HG03045 (cell line): ENCODE measurements at regions not wholly inside any gene's neighbourhood (a gene's known extent, or its start where the extent isn't known, plus 50 kb on each side); places are given as distances from the start of the nearest gene placed in this dataset.

Source experiments
- ATAC-seq: cut with Tn5 transposase; IDR thresholded peaks from one replicate; pipeline ENCODE4 v1.9.1; 2021; ENCODE audit warnings: mild to moderate bottlenecking, moderate library complexity; ENCODE audit not compliant: unreplicated experiment

DNA sequence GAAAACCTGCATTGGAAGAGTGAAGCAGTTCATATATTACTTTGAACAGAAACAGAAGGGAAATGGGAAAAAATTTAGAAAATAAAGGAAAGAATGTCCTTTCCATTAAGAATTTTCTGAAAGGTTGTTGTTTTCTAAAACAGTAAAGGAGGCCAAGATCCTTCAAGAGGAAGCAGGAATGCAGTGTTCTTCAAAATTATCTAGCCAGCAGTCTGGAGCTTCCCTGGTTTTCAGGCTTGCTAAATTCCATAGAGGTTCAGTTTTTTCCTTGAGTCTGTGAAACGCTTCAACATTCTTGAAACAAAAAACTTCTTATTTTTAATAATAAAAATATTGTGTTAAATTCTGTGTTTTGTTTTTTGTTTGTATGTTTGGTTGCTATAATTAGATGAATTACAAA, 189.0 kb upstream of the ANO3 start:
- no peak for ATAC-seq

DNA sequence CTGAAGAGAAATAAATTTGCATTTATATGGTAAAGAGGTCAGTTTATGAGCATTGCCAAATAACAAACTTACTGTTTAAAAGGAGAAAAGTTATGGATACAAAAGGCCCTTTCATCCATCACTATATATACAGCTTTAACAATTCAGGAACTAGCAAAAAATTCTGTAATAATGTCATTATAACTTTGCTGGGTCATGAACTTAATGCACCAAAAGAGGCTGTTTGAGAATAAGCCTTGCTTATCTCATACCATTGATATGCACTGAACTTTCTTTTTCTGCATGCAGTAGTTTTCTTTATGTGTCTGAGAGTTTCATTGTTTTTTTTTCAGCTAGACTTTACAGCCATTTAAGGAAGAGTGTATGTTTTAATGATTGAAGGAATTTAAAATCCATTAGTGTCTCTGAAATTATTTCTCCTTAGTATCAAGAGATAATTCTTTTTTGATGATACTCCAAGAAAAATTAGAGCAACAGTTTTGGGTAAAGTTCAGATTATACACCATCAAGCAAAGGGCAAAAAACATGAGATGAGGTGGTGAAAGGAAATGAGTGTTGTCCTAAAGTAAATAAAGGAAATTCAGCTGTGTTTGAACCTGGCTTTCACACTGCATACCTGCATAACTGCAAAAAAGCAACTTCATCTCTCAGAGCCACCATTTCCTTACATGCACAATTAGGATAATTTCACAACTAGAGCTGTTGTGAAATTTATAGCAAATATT, 188.2 kb upstream of the ANO3 start:
- ATAC-seq = no peak

DNA sequence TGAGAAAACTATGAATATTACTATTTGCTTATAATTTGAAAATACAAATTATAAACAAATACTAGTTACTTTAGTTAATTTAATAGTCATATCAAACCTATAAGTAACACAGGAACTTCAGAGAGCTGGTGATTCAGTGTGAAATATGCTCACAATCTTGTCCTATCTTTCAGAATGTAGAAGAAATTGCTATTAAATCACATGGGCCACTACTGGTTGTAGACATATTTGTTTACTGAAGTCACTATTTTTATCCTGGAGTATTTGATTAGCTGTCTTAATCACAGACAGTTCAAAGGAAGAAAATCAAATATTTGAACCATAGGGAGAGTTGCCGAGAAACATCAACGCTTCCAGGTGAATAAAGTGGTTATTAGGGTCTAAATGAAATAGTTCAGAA, 187.6 kb upstream of the ANO3 start:
- ATAC-seq = no peak

DNA sequence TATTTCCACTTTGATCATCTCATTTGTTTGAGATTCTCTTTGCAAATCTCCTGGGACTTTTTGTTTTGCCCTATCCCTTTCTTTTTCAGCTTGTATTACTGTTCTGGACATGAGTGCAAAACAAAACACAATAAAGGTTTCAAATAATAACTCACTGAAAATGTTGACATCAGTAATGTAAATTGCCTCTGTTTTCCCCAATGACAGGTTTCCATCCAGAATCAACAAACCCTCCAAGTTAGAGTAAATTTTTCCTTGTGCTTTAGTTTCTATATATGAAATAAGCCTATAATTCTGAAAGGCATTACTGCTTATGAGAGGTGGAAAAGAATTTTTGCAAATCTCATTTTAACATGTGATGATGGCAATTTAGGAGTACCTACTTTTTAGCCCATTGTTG, 187.0 kb upstream of the ANO3 start:
- ATAC-seq = no peak

DNA sequence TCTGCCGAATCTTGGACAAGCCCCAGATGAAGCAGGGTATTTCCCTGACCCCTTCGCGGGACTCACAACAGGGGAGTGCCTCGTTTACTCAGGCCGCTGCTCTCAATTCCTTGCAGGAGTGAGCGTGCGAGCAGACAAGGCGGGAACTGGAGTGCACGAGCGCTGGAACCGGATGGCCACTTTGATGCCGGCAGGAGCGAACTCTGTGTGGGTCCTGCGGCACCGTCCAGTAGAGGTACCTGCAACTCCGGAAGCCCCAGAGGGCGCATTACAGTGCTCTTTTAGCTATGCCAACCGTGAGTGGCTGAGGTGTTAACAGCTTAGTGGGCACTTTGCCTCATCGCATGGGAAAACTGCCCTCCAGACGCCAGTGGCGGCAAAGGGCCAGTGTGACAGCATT, 182.3 kb upstream of the ANO3 start:
- no peak for ATAC-seq

DNA sequence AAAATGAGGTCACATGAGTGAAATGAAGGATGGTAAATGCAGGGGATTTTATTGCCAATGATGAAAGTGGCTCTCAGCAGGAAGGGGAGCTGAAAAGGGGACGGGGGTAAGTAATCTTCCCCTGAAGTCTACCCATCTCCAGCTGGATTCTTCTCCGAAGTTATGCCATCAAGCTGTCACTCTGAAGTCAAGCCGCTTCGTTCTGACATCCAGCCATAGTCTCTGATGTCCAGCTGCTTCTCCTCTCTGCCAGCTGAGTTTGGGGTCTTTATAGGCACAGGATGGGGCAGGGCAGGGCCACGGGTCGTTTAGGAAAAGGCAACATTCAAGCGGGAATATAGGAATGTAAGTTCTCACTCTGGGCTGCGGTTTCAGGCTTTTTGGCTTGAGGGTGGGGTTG, 181.9 kb upstream of the ANO3 start:
- no peak for ATAC-seq

DNA sequence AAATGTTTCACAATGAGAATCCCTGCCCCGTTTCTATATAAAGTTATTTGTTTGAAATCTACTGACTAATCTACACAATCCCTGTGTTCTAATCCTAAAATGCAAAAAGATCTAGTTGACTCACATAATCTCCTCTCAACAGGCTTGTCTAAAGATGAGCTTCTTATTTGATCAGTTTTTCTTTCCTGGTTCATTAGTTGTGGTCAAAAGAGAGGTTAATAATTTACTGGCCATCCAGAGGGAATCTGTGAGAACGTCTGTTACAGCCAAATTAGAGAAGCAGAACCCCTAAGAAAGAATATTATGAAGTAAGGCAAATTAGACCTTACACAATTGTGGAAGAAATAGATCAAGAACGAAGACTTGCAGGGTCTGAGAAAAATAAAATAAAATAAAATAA, 173.7 kb upstream of the ANO3 start:
- no peak for ATAC-seq

DNA sequence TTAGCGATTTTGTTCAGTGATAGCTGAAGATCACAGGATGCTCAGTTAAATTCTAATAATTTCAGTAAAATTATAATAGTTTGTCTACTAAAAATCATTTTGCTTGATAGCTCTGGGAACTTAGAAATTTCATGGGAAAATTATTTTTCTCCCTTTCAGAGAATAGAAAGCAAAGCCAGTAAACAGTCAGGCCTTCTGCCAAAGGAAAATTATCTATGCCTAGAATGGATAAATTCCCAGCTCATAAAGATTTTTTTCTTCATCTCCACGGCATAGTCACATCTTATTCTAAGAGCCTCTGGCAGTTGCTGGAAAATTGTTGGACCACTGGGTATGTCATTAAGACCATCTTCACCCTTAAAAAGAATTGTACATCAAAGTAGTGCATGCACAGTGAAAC, 169.6 kb upstream of the ANO3 start:
- no peak for ATAC-seq

DNA sequence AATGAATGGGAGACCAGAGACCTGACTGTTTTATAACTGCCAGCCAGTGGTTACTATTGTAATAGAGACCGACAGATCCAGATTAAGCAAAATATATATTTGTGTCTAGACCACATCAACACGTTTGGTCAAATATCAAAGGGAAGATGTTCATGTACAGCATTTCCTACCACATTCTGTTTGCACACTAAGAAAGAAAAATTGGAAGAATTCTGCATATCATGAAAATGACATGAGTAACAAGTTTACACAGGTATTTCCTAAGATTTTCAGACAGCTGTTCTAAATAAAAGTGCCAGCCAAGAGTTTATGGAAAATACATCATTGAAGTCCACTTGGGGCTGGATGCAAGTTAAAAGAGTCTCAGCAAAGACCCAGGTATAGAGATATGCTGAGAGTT, 145.5 kb upstream of the ANO3 start:
- ATAC-seq = no peak

DNA sequence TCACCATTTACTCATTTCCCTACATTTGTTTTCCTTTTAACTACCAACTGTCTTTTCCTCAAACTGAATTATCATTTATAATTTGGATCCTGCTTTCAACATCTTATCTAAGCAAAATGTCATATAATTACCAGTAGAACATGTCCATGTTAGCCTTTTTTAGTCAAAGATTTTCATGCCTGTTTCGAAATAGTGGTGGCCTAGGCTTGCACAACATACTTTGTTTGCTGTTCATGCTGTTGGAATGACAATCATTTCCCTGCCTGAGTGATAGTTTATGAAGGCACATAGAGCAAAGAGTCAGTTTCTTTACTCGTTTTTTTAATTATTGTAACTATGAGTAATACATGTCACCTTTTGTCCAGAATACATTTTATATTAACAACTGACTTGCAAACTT, 144.3 kb upstream of the ANO3 start:
- ATAC-seq = no peak

DNA sequence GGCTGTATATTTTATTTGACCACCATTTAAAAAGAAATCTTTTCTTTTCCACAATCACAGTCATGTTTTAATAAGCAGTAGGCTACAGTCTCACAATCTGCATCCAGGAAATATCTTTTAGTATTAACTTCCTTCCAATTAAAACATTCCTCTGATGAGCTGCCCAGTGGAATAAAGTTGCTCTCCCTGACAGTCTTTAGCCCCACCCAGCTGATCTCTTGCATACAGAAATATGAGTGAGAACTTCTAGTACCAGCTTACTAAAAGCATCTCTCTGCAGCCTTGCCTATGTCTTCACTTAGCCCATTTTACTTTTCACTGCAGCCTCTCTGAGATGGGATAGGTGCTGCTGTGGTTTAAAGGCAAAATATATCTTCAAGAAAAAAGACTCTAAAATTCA, 143.4 kb upstream of the ANO3 start:
- no peak for ATAC-seq

DNA sequence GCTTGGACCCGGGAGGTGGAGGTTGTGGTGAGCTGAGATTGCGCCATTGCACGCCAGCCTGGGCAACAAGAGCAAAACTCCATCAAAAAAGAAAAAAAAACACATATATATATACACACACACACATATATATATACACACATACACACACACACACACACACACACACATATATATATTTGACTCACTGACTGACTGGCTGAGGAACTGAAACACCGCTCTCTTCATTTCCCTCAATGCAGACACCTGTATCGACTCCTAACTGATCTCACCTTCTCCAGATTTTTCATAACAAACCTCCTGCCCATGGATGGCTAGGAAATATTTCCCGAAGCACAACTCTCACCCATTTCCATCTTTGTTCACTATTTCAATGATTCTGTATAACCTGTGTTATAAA, 140.7 kb upstream of the ANO3 start:
- ATAC-seq = no peak

DNA sequence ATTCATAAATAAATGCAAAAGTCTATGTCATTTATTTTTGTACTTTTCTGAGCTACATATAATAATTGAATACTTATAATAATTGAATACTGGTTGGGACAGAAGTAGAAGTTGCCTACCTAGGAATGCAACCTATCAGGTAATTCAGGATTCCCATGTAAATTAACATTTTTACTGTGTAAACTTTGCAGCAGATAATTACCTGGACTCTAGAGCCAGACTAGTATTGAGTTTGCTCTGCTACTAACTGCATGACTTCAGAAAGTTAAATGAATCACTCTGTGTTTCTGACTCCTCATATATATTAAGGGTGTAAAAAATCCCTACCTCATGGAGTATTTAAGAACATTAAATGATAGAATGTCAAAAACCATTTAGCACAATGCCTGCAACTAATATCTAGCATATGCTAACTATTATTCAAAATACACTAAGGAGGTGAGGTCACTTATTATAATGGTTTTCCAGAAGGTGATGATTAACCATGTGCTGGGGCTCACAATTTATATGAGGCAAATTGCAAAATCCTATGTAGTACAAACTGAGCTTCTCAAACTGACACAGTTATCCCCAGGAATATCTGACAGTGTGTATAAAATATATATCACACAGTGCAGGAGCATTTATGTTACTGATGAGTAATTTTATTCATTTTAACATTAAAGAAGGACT, 138.1 kb upstream of the ANO3 start:
- no peak for ATAC-seq

DNA sequence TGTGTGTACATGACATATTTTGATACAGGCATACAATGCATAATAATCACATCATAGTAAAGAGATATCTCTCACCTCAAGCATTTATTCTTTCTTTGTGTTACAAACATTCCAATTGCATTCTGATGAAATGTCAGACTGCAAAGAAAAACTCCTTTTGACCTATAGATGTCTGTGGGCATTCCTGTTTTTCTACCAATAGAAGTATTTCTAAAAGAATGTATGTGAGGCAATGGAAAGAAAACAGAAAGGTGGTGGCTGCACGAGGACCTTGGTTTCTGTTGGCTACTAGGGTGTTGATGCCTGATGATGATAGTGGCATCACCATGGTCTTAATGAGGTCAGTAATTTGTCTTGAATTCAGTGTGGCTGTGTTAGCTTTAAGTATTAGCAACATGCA, 137.0 kb upstream of the ANO3 start:
- ATAC-seq = no peak

DNA sequence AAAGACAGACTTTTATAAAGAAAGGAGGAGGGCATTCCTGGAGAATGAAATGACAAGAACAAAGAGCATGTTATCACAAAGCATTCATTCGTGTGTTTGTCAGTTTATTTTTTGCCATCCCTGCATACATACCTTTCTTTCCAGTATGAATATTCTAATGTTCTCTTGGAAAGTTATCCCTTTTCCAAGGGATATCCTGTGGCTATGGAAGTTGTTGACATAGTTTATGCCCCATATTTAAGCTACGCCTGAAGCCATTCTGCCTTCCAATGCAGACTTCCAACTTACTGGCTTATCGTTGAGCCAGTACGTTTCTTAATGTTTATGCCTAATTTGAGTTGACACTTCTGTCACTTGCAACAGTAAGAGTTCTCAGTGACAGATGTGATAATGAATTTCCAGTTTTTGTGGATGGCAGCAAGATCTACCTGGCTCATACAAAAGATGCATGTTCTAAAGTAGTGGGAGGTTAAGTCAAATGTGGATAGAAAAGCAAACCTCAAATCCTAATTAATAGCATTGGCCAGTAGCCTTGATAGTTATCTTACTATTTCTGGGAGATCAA, 133.3 kb upstream of the ANO3 start:
- ATAC-seq = no peak

DNA sequence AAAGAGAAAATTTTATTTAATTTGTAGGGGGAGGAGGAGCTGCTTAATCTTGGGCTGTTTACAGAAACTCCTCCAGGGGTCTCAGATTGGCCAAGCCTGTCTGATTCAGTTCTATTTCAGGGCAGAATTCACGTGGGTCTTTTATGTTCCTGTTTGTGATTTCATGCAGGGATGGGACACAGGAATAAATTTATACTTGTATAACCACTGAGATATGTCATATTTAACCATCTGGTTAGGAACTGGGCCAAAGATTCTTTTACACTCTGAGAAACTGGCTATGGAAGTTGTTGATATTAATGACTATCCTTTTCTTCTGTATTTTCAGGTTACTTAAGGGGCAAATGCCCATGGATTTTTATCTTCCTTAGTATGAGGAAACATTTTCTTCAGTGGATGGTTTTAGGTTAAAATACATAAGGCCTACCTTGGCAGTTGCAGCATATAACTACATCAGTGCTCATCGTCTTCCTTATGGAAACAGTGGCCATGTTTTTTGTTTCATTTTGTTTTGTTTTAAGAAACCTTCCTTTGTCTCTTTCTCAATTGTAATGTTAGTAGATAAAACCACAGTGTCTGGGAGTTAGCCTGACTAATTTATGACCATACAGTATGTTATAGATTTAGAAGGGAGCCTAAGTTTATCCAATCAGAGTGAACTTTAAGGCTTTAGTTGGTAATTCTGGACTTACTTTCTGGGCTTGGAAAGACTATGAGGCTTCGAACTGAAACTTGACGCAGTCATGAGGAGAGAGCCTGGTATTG, 132.4 kb upstream of the ANO3 start:
- no peak for ATAC-seq

DNA sequence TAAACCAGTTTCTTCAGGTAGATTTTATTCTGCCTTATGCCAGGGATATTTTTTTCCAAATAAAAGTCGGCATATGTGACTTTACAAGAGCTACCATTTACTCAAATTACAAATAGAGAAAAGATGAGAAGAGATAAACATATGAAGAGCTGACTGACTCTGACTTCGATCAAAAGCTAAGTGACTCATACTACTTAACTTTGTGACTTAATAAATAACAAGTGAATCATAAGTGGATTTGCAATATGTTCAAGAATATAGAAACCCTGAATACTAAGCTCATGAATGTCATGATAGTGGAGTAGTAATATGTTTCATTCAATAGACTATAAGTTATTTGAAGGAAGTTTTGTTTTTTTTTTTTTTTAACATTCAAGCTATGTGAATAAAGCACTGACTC, 130.5 kb upstream of the ANO3 start:
- ATAC-seq = no peak

DNA sequence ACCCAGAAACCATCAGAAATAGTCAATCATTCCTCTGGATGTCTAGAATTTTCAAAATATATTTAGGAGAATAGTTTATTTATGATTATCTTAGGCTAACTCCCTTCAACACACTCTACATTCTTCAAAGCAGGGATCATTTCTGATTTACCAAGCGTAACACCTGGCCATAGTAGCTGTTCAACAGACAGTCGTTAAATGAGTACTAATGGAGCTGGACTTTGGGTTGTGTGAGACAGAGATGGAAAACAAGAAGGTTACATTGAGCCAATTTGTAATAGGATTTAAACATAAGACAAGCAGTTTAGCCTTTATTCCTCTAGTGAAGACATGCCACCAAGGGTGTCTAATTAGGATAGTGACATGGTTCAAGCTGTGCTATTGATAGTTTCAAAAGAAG, 129.2 kb upstream of the ANO3 start:
- no peak for ATAC-seq

DNA sequence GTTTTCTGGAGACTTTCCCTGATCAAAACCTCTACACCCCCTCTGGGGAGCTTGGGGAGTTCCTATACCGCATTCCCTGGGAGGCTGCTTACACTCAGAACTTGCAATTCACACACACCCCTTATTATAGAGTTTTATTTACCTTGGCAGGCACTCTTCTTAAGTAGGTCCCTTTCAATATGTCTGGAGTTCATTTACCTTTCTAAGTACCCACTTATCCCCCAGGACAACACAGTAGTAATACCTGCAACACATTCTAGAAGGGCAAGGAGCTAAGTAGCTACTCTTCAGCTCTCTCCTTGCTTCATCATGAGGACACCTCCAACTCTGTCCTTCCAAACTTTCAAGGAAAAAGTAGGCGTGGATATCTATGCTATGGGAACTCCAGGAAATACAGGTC, 127.8 kb upstream of the ANO3 start:
- no peak for ATAC-seq

DNA sequence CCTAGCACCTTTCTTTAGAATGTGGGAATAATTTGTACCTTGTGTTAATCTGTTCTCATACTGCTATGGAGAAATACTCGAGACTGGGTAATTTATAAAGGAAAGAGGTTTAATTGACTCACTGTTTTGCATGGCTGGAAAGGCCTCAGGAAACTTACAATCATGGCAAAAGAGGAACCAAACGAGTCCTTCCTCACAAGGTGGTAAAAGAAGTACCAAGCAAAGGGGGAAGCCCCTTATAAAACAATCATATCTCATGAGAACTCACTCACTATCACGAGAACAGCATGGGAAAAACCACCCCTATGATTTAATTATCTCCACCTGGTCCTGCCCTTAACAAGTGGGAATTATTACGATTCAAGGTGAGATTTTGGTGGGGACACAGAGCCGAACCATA, 127.1 kb upstream of the ANO3 start:
- ATAC-seq = no peak

DNA sequence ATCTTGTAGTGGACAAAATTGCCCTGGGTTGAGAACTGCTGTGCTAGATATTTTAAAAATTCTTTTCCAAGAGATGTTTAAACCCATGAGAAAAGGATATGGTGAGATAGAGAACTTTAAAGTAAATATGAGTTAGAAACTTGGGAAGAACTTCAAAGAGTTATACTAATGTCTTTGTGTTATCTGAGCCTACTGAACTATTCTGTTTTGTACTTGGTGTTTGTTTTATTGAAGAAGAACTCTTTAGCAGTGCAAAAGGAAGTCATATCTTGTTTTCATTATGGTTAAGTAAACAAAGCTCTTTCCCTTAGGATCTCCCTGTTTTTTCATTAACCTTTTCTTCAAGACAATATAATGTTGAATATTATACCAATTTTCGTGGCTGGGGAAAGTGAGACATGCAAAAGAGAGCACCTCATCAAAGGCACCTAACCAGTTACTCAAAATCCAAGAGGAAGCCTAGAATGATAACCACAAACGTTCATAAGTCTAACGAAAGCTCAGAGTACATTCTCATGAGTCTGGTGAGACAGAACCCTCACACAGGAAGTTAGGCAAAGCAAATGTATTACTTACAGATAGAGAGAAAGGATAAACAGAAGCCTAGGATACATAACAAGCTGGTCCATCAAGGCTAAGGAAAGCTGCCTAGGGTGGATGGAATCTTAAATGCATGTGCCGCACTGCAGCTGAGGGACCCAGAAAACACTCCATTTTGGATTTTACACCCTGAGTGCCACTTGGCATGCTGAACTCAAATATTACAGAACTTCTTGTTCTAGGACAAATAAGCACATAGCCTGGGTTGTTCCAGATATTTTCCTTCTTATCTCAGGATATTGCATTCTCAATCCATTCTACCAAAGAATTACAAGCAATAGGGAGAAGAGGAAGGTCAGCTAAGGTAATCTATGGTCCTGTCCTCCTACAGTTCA, 112.5 kb upstream of the ANO3 start:
- no peak for ATAC-seq
